Eye (tissue), 1 donor: ENCODE measurements at regions not wholly inside any gene's neighbourhood (a gene's known extent, or its start where the extent isn't known, plus 50 kb on each side); places are given as distances from the start of the nearest gene placed in this dataset.
"Not testable (repeated sequence)": the region's sequence is repeated elsewhere in the genome, so short reads cannot be mapped to it uniquely, and the experiment has no call there.

Experiments used
- DNase-seq: peaks from one replicate; pipeline ENCODE4 v3.0.0-alpha.2; 2015

DNA sequence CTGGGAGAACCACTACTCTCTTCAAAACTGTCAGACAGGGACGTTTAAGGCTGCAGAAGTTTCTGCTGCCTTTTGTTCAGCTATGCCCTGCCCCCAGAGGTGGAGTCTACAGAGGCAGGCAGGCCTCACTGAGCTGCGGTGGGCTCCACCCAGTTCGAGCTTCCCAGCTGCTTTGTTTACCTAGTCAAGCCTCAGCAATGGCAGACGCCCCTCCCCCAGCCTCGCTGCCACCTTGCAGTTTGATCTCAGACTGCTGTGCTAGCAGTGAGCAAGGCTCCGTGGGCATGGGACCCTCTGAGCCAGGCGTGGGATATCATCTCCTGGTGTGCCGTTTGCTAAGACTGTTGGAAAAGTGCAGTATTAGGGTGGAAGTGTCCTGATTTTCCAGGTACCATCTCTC, 258.6 kb upstream of the GOT2 start:
- not testable (repeated sequence) for DNase-seq

DNA sequence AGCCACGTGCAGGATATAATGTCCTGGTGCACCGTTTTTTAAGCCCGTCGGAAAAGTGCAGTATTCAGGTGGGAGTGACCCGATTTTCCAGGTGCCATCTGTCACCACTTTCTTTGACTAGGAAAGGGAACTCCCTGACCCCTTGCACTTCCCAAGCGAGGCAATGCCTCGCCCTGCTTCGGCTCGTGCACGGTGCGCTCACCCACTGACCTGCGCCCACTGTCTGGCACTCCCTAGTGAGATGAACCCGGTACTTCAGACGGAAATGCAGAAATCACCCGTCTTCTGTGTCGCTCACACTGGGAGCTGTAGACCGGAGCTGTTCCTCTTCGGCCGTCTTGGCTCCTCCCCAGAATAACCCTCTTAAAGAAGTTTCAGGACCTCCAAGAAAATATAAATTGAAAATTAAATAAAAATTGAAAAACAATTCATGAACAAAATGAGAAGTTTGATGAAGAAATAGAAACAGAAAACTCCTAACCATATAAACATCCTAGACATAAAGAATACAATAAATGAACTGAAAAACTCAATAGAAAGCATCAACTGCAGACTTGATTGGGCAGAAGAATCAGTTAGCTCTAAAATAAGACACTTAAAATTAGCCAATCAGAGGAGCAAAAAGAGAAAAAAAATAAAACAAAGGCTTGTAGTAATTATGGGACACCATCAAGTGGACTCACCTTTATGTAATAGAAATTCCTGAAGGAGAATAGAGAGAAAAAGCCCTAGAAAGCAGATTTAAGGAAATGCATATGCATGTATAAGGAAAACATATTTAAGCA, 249.3 kb upstream of the GOT2 start:
- DNase-seq, result not testable (repeated sequence)

GRCh38 chr16:58970775-58971174, 236.7 kb upstream of the GOT2 start:
- no peak for DNase-seq

DNA sequence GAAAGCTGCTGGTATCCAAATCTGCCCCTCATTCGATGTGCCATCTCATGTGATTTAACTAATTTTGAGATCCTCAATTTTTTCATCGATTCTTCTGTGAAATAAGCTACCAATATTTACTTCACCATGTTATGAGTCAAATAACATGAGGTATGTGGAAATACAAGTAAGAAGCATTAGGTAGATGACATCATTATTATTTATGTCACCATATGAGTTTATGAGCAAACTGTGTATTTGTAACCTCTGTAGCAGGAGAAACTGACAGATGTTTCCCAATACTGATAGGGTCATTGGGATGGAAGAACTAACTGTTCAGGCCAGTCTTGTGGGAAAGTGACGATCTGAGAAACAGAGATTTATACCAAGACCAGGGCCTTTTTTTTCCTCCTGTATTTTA, 229.4 kb upstream of the GOT2 start:
- DNase-seq, result no peak

DNA sequence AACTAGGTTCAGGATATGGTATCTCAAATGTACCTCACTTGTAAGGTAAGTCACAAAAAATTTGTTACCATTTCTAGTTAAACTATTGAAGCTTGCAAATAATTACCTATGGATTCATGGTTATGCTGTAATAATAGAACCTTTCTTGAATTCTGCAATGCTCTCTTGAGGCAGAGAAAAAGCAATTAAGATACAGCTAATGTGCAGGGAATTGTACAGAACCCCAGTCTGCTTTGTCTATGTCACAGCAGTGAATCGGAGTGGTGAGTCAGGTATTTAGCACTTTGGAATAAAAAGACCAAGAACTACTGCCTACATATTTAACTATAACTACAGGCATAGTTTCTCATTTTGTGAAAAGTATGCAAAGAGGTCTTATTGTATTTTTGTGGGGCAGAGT, 228.7 kb upstream of the GOT2 start:
- DNase-seq, result no peak

DNA sequence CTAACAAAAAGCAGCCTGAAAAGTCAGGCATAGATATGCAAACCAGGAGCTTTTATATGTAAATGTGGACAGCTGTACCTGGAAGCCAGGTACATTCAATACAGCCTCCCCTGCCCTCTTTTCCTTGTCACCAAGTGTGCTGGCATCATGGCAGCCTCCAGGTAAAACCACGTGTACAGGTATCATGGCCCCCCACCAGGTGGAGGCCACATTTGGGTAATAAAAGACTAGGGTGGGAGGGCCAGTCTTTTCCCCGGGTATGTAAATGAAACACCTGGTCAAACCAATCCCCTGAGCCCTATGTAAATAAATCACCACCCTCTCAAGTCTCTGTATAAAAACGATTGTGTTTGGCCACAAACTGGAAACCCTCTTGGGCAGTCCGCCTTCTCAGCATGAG, 226.4 kb upstream of the GOT2 start:
- no peak for DNase-seq

- DNase-seq, result no peak
Observed at GRCh38 chr16:58960034-58960433, 225.9 kb upstream of the GOT2 start.

DNA sequence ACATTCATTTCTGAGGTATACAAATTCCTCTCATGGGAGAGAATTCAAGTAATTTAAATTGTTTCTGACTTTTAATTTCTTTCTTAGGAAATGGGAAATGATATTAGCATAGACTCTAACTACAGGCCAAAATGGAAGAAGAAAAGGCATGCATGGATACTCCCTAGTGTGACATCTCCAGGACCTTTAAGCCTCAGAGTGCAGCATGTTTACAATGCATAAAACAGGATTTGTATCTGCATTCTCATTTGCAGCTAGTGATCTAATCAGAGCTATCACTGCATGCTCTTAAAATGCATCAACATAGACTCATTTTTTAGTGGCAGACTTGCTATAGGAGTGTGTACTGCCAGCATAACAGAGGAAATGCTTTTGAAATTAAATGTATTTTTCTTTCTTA, 224.6 kb upstream of the GOT2 start:
- no peak for DNase-seq

DNA sequence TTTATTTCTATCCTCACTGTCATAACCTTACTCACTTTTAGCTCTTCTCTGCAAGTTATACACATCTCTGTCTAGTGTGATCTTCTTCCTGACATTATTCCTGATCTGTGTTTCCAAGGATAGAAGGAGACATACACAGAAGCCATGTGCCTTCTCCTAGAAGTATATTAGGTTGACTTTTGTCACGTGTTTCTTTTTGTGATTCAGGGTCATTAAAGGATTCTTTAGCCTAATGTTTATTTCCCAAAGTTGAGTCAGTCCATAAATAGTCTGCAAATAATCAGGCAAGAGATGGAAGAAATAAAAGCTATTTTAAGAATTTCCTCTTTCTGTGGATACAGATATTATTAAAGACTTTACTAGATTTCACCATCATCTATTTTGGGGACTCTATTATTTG, 214.1 kb upstream of the GOT2 start:
- DNase-seq, result no peak

GRCh38 chr16:58940609-58941008, 206.5 kb upstream of the GOT2 start:
- no peak for DNase-seq

DNA sequence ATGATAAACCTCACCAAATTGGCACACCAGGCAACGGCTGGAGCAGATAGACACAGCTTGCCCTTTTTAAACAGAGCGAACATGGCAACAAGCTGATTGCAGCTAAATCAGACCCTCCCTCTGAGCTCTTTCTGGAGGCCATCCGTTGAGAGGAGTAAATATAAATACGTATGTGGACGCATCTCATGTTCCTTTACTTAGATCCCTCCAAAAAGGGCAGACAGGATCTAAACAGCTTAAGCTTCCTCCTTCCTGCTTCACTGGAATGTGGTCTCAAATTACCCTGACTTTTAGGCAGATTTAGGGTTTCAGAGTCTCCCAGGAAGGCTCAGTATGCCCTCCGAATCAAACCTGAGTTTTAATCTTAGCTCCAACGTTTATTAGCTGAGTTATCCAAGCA, 204.7 kb upstream of the GOT2 start:
- DNase-seq, result peak; percentile 17

- no peak for DNase-seq
Observed at GRCh38 chr16:58937661-58938060, 203.5 kb upstream of the GOT2 start.

- DNase-seq, result no peak
Observed at GRCh38 chr16:58933186-58933585, 199.1 kb upstream of the GOT2 start.

DNA sequence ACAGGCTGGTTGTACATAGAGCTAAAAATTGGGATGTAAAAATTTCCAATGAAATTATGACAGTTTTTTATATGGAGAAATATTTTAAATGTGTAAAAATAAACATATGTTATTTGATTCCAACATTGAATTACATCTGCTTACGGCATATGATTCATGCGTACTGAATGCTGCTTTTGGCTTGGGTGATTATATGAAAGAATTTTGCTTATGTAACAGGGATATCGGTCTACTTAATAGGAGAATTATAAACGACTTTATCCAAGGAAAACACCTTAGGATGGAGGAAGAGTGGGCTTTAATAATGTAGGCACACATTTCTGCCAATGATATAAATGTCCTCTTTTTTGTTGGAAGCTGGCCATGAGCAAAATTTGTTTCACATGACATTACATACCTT, 197.3 kb upstream of the GOT2 start:
- DNase-seq, result no peak

DNA sequence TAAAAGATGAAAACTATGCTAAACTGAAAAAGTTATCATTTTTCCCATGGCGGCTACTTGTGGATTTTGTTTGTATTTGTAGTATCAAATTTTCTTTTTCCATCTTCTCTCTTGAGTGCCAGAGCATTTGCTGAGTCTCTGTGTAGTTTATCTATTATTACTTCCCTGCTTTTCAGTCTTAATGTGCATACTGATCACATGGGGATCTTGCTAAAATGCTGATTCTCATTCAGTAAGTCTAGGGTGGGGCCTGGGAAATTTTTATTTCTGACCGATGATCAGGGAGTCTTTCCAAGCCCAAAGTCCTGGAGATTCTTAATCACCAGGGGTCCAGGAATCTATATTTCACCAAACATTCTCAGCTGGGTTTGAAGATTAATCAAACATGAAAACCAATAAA, 189.0 kb upstream of the GOT2 start:
- DNase-seq, result no peak

- DNase-seq, result no peak
Observed at GRCh38 chr16:58913456-58913855, 179.3 kb upstream of the GOT2 start.

DNA sequence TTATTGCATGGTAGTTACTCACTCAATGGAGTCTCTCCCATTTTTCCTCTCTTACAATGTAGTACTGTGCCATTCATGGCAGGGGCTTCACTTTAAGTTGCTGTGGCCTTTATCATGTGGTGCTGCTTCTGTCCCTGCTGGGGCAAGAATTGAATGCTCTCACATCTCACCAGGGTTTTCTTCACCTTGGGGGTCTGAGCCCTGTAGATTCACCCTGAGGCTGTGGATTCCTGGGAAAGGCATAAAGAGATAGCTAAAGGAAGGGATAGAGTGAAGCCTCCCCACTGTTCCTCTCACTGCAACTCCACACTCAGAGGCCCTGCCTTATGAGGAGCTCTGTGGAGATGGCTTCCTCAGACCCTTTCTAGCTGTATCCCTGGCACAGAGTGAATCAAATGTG, 178.5 kb upstream of the GOT2 start:
- DNase-seq, result no peak

GRCh38 chr16:58906981-58907715, 173.0 kb upstream of the GOT2 start:
- peak; percentile 66 for DNase-seq

GRCh38 chr16:58904291-58904690, 170.2 kb upstream of the GOT2 start:
- DNase-seq, result no peak

DNA sequence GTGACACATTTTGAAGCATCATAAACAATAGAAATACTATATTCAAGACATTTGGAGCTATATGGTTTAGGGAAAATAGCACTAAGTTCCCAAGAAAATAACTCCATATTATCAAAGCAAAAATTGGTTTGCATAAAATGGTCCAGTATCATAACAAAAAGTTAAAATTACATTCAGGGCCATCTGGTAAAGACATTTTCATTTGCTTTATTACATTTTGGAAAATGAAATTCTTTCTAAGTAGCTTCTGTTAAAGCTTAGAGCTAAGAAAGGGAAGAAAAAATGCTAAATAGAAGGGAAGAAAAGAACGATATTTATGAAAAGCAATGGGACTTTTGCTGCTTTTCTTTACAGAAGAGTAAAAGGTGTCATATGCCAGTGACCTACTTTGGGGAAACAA, 155.4 kb upstream of the GOT2 start:
- DNase-seq, result no peak

GRCh38 chr16:58885528-58886170, 151.5 kb upstream of the GOT2 start:
- DNase-seq, result no peak

DNA sequence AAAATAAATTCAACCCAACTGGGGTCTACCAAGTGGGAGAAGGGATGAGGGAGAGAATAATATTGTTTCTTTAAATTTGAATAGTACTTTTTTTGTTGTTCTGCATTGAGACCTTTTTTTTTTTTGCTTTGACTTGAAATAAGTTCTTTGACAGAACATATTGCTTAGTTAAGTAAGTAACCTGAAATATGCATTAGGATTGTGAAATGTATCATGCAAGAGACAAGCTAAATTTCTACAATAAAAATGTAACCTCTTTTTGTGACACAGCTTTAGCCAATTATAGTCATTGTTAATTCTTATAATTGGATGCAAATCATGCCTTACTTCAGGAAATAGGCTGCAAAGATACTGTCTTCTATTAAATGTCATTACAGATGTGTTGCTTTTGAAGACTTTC, 150.0 kb upstream of the GOT2 start:
- no peak for DNase-seq

DNA sequence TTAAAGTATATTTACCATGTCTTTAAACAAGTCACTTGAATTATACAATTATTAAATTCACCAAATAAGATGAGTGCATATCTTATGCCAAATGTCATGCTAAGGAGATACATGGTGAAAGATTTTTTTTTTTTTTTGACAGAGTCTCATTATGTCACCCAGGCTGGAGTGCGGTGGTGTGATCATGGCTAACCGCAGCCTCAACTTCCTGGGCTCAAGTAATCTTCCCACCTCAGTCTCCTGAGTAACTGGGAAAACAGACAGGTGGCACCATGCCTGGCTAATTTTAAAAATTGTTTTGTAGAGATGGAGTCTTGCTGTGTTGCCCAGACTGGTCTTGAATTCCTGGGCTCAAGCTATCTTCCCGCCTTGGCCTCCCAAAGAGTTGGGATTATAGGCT, 149.0 kb upstream of the GOT2 start:
- DNase-seq, result no peak

DNA sequence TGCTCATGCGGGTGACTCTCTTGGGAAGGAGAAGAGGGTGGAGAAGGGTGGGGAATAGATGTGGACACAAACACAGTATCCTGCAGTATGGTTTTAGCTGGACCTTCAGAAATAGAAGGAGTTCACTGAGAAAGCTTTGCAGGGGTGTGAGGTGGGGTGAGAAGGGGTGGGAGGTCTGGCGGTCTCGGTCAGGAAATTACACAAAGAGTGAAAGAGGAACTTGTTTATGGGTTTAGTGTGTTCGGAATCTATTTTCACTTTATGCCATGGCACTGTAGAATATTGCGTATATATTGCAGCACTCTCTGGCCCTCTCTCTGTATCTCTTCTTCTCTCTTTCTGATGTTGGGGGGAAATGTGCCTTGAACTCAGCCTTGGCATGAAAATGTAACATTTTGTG, 148.2 kb upstream of the GOT2 start:
- DNase-seq, result no peak
